Loucy (cell line): ENCODE measurements at regions not wholly inside any gene's neighbourhood (a gene's known extent, or its start where the extent isn't known, plus 50 kb on each side); places are given as distances from the start of the nearest gene placed in this dataset.

ENCODE experiments used
- EZH2phosphoT487 ChIP-seq: fragments of 200-600 bp; IDR thresholded peaks from 2 replicates; pipeline ENCODE4 v1.6.1; 2018; ENCODE audit warnings: antibody characterized with exemption, mild to moderate bottlenecking, moderate library complexity, borderline replicate concordance
- TF ChIP-seq, protein P1 (sequence below): fragments of 200-600 bp; sonication (generic); conservative IDR thresholded peaks from 2 replicates; pipeline ENCODE4 v1.5.1; 2014; ENCODE audit warnings: mild to moderate bottlenecking, antibody characterized with exemption, low read length

DNA sequence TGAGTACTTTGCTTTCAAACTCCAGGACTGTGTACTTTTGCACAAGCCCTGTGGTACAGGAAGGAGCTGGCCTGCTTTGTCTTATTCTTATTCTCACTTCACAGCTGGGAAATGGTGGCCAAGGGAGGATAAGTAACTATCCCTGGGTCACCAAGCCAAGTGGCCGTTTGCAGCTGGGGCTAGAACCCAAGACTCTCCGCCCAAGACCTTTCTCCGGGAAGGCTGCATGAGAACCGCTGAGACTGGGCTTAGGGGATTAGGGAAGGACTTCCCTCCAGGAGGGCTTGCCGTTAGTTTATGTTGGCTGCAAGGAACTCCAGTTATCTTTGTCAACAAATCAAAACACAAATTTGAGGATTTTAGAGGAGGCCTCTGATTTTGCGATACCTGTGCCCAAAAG is 109.5 kb upstream of the ADRA1D start:
- TF ChIP-seq, protein P1, sequence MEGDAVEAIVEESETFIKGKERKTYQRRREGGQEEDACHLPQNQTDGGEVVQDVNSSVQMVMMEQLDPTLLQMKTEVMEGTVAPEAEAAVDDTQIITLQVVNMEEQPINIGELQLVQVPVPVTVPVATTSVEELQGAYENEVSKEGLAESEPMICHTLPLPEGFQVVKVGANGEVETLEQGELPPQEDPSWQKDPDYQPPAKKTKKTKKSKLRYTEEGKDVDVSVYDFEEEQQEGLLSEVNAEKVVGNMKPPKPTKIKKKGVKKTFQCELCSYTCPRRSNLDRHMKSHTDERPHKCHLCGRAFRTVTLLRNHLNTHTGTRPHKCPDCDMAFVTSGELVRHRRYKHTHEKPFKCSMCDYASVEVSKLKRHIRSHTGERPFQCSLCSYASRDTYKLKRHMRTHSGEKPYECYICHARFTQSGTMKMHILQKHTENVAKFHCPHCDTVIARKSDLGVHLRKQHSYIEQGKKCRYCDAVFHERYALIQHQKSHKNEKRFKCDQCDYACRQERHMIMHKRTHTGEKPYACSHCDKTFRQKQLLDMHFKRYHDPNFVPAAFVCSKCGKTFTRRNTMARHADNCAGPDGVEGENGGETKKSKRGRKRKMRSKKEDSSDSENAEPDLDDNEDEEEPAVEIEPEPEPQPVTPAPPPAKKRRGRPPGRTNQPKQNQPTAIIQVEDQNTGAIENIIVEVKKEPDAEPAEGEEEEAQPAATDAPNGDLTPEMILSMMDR: no peak
- TF ChIP-seq EZH2phosphoT487: no peak
